A549 (cell line): ENCODE measurements at regions not wholly inside any gene's neighbourhood (a gene's known extent, or its start where the extent isn't known, plus 50 kb on each side); places are given as distances from the start of the nearest gene placed in this dataset.

ENCODE experiments used
- CEBPB ChIP-seq, 2 experiments: fragments of >200 bp in 1 of 2; sonication (Bioruptor Twin) in 1 of 2; formaldehyde crosslinking in 1 of 2; IDR thresholded peaks; 2 replicates each; pipeline ENCODE4 v1.6.1; 2012 to 2016
- CTCF ChIP-seq: fragments of >200 bp; sonication (Bioruptor Twin); formaldehyde crosslinking; IDR thresholded peaks from 3 replicates; pipeline ENCODE4 v1.5.1; 2016
- FOSL2 ChIP-seq, 2 experiments: fragments of 450-650 bp in 1 of 2; fragments of >200 bp in 1 of 2; sonication (Bioruptor Twin) in 1 of 2; formaldehyde crosslinking; IDR thresholded peaks; 2 replicates each; pipeline versions ENCODE4 v1.5.0 to v1.6.1; 2016 to 2020; ENCODE audit warnings: mild to moderate bottlenecking in 1 of 2, moderate library complexity in 1 of 2
- MAFK ChIP-seq: fragments of 450-650 bp; IDR thresholded peaks from 2 replicates; pipeline ENCODE4 v1.6.1; 2014; ENCODE audit not compliant: partially characterized antibody
- MAZ ChIP-seq: fragments of 150-350 bp; IDR thresholded peaks from 2 replicates; pipeline ENCODE4 v1.6.1; 2014; ENCODE audit warnings: antibody characterized with exemption, low read depth, low read length, borderline replicate concordance
- RFX5 ChIP-seq: fragments of 450-650 bp; IDR thresholded peaks from 2 replicates; pipeline ENCODE4 v1.7.1; 2014; ENCODE audit warnings: antibody characterized with exemption, mild to moderate bottlenecking, moderate library complexity
- ZSCAN20 ChIP-seq: fragments of 250-450 bp; sonication (Bioruptor Pico); IDR thresholded peaks from 2 replicates; pipeline ENCODE4 v1.8.0; 2022; ENCODE audit warnings: mild to moderate bottlenecking, moderate library complexity

GRCh38 chr6:8845690-8846089 lies 410.3 kb upstream of the SLC35B3 start:
- no peak for TF ChIP-seq RFX5
- TF ChIP-seq CTCF: no peak
- TF ChIP-seq CEBPB (IDR thresholded peaks at IDR 0.05): no peak
- TF ChIP-seq ZSCAN20: no peak
- no peak for TF ChIP-seq FOSL2 (IDR thresholded peaks at IDR 0.05)
- TF ChIP-seq FOSL2 (CRISPR knock-in tag; IDR thresholded peaks at IDR 0.05): no peak
- TF ChIP-seq MAZ: no peak
- TF ChIP-seq MAFK: no peak
